ENCODE measurements at regions not wholly inside any gene's neighbourhood (a gene's known extent, or its start where the extent isn't known, plus 50 kb on each side); places are given as distances from the start of the nearest gene placed in this dataset.

- no peak for TF ChIP-seq CEBPZ (IDR thresholded peaks at IDR 0.05; ENCODE audit: borderline replicate concordance, low read depth, low read length)
- no peak for TF ChIP-seq IRF1 (CRISPR knock-in tag; IDR thresholded peaks at IDR 0.05; ENCODE audit: borderline replicate concordance)
- TF ChIP-seq ZNF239 (CRISPR knock-in tag; IDR thresholded peaks at IDR 0.05) = no peak
- no peak for TF ChIP-seq FOXJ2 (tag; IDR thresholded peaks at IDR 0.05)
- TF ChIP-seq ZNF408 (CRISPR knock-in tag; IDR thresholded peaks at IDR 0.05; ENCODE audit: low read depth) = no peak
- no peak for TF ChIP-seq THAP7 (CRISPR knock-in tag; IDR thresholded peaks at IDR 0.05)
Measured at GRCh38 chrX:146363919-146364318, 445.7 kb upstream of the CXorf51B start (continued).

- Histone ChIP-seq H3K9me1 (ENCODE audit: control insufficient read depth, insufficient read depth, low read length) (no peaks in the 10 kb centered on the region), H3K4me1 (replicated peaks in 1 of 2; ENCODE audit: control insufficient read depth in 2 of 2, insufficient read depth in 2 of 2, low read length in 2 of 2) (no peaks in the 10 kb centered on the region), H3K27me3 (ENCODE audit: control insufficient read depth in 2 of 2, insufficient read depth in 2 of 2, low read length in 2 of 2) (no peaks in the 10 kb centered on the region), H3K4me3 (no peak overlapping the region), H3K4me2 (ENCODE audit: insufficient read depth, low read length) (no peak overlapping the region), H3K79me2 (ENCODE audit: control insufficient read depth, insufficient read depth, low read length) (no peaks in the 10 kb centered on the region), H4K20me1 (replicated peaks; ENCODE audit: control insufficient read depth, insufficient read depth, low read length) (no peaks in the 10 kb centered on the region), H3K9ac (ENCODE audit: insufficient read depth in 1 of 2, low read depth in 2 of 2, low read length in 2 of 2) (no peak overlapping the region), H3K27ac (ENCODE audit: extremely low read depth, low read depth, low read length) (no peak overlapping the region), H2AFZ (ENCODE audit: low read depth, low read length) (no peak overlapping the region), H3K9me3 (replicated peaks; ENCODE audit: control insufficient read depth, insufficient read depth, low read depth, low read length) (no peaks in the 10 kb centered on the region), H3K36me3 (ENCODE audit: control insufficient read depth, insufficient read depth, low read length) (no peaks in the 10 kb centered on the region)
- FAIRE-seq (no peak), DNase-seq (ENCODE audit: extremely low read depth in 1 of 4, low spot score in 3 of 4) (no peak), ATAC-seq (no peak)
- BruUV-seq (replicated peaks) = no TSS peak
- intact Hi-C loops (cut with micrococcal nuclease) = no loop called here
- ChIA-PET CTCF (ENCODE audit: low intra/inter-chr PET ratio) (no interaction called here), POLR2A (no interaction called here)
- TF ChIP-seq E2F3 (CRISPR knock-in tag; IDR thresholded peaks at IDR 0.05) (no peak), NCOA1 (IDR thresholded peaks at IDR 0.05; ENCODE audit: low read depth) (no peak), BHLHE40 (IDR thresholded peaks at IDR 0.05; ENCODE audit: low read length) (no peak), NFIC (IDR thresholded peaks at IDR 0.05) (no peak), BDP1 (IDR thresholded peaks at IDR 0.05; ENCODE audit: insufficient read depth, insufficient read length) (no peak), PHF8 (IDR thresholded peaks at IDR 0.05; ENCODE audit: borderline replicate concordance, low read length) (no peak), NR1H2 (CRISPR knock-in tag; IDR thresholded peaks at IDR 0.05) (no peak), SIRT6 (IDR thresholded peaks at IDR 0.05; ENCODE audit: low read depth, low read length) (no peak), NUFIP1 (IDR thresholded peaks at IDR 0.05; ENCODE audit: partially characterized antibody) (no peak), ZBED1 (IDR thresholded peaks at IDR 0.05) (no peak), ZNF217 (CRISPR knock-in tag; IDR thresholded peaks at IDR 0.05) (no peak), ELF2 (CRISPR knock-in tag; IDR thresholded peaks at IDR 0.05) (no peak), EHMT2 (IDR thresholded peaks at IDR 0.05) (no peak), HSF4 (CRISPR knock-in tag; IDR thresholded peaks at IDR 0.05; ENCODE audit: borderline replicate concordance) (no peak), LEF1 (IDR thresholded peaks at IDR 0.05) (no peak)
- WGBS (ENCODE audit: insufficient coverage, low coverage, missing lambda C conversion rate) = 0% methylated on average over 3 of the region's 3 CpGs
- in situ Hi-C loops (cut with MboI) = no loop called here
Measured at GRCh38 chrX:146385529-146385928, 424.0 kb upstream of the CXorf51B start.

Data from K562 (cell line).